Transverse colon (tissue), 4 donors: ENCODE measurements at regions not wholly inside any gene's neighbourhood (a gene's known extent, or its start where the extent isn't known, plus 50 kb on each side); places are given as distances from the start of the nearest gene placed in this dataset.

Experiments used
- EP300 ChIP-seq: sonication (generic); formaldehyde crosslinking; IDR thresholded peaks from one replicate; pipeline ENCODE4 v1.6.1; 2017; ENCODE audit warnings: antibody characterized with exemption, low read depth
- POLR2A ChIP-seq: fragments of 450-650 bp; IDR thresholded peaks from one replicate; pipeline ENCODE4 v1.6.1; 2016; ENCODE audit warnings: antibody characterized with exemption, mild to moderate bottlenecking, moderate library complexity
- POLR2AphosphoS5 ChIP-seq, 3 donors: sonication (generic); formaldehyde crosslinking; IDR thresholded peaks; one replicate each; pipeline ENCODE4 v1.6.1; 2016; ENCODE audit warnings: antibody characterized with exemption in 3 of 3
- TF ChIP-seq, protein P1 (sequence below), 5 experiments: fragments of 200-600 bp in 3 of 5; fragments of 450-650 bp in 2 of 5; sonication (generic) in 3 of 5; IDR thresholded peaks; 1 replicate in 2 of 5; 2 replicates in 3 of 5; pipeline ENCODE4 v1.5.1; 2016 to 2017; ENCODE audit warnings: antibody characterized with exemption in 5 of 5, inconsistent platforms in 3 of 5, mild to moderate bottlenecking in 2 of 5, moderate library complexity in 1 of 5

DNA sequence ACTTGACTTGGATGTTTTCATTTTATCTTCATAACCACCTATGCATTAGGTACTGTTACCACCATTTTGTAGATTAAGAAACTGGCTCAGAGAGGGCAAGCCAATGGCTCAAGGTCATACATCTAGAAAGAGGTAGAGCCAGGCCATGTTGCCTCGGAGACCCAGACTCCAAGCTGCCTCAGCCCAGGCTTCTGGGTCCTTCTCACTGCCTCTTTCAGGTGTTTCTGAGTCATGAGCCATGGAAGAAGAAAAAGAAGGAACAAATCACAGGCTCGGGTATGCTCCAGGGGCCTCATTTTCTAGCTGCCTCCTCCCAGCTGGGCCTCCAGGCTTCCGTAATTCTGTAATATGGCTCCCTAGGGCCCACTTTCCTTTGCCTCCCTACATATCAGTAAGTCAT, 226.5 kb upstream of the TOPAZ1 start:
- TF ChIP-seq EP300: no peak
- no peak for TF ChIP-seq POLR2A
- TF ChIP-seq, protein P1, sequence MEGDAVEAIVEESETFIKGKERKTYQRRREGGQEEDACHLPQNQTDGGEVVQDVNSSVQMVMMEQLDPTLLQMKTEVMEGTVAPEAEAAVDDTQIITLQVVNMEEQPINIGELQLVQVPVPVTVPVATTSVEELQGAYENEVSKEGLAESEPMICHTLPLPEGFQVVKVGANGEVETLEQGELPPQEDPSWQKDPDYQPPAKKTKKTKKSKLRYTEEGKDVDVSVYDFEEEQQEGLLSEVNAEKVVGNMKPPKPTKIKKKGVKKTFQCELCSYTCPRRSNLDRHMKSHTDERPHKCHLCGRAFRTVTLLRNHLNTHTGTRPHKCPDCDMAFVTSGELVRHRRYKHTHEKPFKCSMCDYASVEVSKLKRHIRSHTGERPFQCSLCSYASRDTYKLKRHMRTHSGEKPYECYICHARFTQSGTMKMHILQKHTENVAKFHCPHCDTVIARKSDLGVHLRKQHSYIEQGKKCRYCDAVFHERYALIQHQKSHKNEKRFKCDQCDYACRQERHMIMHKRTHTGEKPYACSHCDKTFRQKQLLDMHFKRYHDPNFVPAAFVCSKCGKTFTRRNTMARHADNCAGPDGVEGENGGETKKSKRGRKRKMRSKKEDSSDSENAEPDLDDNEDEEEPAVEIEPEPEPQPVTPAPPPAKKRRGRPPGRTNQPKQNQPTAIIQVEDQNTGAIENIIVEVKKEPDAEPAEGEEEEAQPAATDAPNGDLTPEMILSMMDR (IDR thresholded peaks at IDR 0.05): no peak
- no peak for TF ChIP-seq POLR2AphosphoS5 (IDR thresholded peaks at IDR 0.05)
